ENCODE measurements at regions not wholly inside any gene's neighbourhood (a gene's known extent, or its start where the extent isn't known, plus 50 kb on each side); places are given as distances from the start of the nearest gene placed in this dataset.

DNA sequence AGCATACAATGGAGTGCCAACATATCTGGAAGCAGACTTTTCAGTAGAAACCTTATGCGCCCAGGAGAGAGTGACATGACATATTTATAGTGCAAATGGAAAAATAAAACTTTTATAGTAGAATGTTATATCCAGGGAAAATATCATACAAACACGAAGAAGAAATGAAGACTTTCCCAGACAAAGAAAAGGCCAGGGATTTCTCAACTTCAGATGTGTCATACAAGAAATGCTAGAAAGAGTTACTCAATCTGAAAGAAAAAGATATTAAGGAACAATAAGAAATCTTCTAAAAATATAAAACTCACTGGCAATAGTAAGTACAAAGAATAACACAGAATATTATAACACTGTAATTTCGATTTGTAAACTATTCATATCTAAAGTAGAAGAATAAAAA, 1269.3 kb downstream of the GRIK2 start:
- TF ChIP-seq CHD2 (IDR thresholded peaks at IDR 0.05; ENCODE audit: low read length, partially characterized antibody) (no peak), POLR2AphosphoS5 (IDR thresholded peaks at IDR 0.05; ENCODE audit: low read depth, low read length) (no peak), TAF1 (IDR thresholded peaks at IDR 0.05; ENCODE audit: borderline replicate concordance, low read depth, low read length) (no peak), EZH2phosphoT487 (IDR thresholded peaks at IDR 0.05; ENCODE audit: borderline replicate concordance, low read depth) (no peak)
- TF ChIP-seq, protein P1, sequence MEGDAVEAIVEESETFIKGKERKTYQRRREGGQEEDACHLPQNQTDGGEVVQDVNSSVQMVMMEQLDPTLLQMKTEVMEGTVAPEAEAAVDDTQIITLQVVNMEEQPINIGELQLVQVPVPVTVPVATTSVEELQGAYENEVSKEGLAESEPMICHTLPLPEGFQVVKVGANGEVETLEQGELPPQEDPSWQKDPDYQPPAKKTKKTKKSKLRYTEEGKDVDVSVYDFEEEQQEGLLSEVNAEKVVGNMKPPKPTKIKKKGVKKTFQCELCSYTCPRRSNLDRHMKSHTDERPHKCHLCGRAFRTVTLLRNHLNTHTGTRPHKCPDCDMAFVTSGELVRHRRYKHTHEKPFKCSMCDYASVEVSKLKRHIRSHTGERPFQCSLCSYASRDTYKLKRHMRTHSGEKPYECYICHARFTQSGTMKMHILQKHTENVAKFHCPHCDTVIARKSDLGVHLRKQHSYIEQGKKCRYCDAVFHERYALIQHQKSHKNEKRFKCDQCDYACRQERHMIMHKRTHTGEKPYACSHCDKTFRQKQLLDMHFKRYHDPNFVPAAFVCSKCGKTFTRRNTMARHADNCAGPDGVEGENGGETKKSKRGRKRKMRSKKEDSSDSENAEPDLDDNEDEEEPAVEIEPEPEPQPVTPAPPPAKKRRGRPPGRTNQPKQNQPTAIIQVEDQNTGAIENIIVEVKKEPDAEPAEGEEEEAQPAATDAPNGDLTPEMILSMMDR (IDR thresholded peaks at IDR 0.05): no peak
- TF ChIP-seq, protein P2, sequence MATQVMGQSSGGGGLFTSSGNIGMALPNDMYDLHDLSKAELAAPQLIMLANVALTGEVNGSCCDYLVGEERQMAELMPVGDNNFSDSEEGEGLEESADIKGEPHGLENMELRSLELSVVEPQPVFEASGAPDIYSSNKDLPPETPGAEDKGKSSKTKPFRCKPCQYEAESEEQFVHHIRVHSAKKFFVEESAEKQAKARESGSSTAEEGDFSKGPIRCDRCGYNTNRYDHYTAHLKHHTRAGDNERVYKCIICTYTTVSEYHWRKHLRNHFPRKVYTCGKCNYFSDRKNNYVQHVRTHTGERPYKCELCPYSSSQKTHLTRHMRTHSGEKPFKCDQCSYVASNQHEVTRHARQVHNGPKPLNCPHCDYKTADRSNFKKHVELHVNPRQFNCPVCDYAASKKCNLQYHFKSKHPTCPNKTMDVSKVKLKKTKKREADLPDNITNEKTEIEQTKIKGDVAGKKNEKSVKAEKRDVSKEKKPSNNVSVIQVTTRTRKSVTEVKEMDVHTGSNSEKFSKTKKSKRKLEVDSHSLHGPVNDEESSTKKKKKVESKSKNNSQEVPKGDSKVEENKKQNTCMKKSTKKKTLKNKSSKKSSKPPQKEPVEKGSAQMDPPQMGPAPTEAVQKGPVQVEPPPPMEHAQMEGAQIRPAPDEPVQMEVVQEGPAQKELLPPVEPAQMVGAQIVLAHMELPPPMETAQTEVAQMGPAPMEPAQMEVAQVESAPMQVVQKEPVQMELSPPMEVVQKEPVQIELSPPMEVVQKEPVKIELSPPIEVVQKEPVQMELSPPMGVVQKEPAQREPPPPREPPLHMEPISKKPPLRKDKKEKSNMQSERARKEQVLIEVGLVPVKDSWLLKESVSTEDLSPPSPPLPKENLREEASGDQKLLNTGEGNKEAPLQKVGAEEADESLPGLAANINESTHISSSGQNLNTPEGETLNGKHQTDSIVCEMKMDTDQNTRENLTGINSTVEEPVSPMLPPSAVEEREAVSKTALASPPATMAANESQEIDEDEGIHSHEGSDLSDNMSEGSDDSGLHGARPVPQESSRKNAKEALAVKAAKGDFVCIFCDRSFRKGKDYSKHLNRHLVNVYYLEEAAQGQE (IDR thresholded peaks at IDR 0.05; ENCODE audit: low read depth, low read length): no peak
